Endothelial cell of umbilical vein (primary cell): ENCODE measurements at regions not wholly inside any gene's neighbourhood (a gene's known extent, or its start where the extent isn't known, plus 50 kb on each side); places are given as distances from the start of the nearest gene placed in this dataset.

Source experiments
- CTCF ChIP-seq, 2 donors: IDR thresholded peaks; 1 replicate in 1 of 2; 2 replicates in 1 of 2; pipeline ENCODE4 v1.5.1; 2011; ENCODE audit warnings: low read length in 2 of 2, mild to moderate bottlenecking in 2 of 2, moderate library complexity in 2 of 2, control low read depth in 1 of 2, inconsistent platforms in 1 of 2, low read depth in 1 of 2; ENCODE audit not compliant: insufficient read depth in 1 of 2; ENCODE audit errors: extremely low read depth in 1 of 2
- POLR2A ChIP-seq: IDR thresholded peaks from 2 replicates; pipeline ENCODE4 v1.6.1; 2012; ENCODE audit warnings: low read depth, mild to moderate bottlenecking, control low read depth, low read length

GRCh38 chr11:115760461-115761320, 256.5 kb upstream of the CADM1 start:
- no peak for TF ChIP-seq CTCF (IDR thresholded peaks at IDR 0.05; ENCODE audit: extremely low read depth in 1 of 2, insufficient read depth in 1 of 2, low read depth in 1 of 2, low read length in 2 of 2)
- no peak for TF ChIP-seq POLR2A
